ENCODE measurements at regions not wholly inside any gene's neighbourhood (a gene's known extent, or its start where the extent isn't known, plus 50 kb on each side); places are given as distances from the start of the nearest gene placed in this dataset.

GRCh38 chr2:52955079-52955478 is 812.5 kb upstream of the CHAC2 start:
- 98% methylated on average over 5 of the region's 5 CpGs for WGBS (ENCODE audit: insufficient coverage)
- Histone ChIP-seq H3K4me1 (ENCODE audit: control extremely low read depth in 1 of 4, control insufficient read depth in 4 of 4, insufficient read depth in 4 of 4, low read length in 3 of 4) (peaks cover 0 to 2% (median under 1%) of the 10 kb centered on the region in 4 experiments), H3K27me3 (replicated peaks in 2 of 5; ENCODE audit: control insufficient read depth in 4 of 5, insufficient read depth in 5 of 5, low read length in 4 of 5) (no peaks in the 10 kb centered on the region), H3K27ac (ENCODE audit: insufficient read depth in 1 of 2, low read depth in 1 of 2, low read length in 2 of 2, poor library complexity in 1 of 2, severe bottlenecking in 2 of 2) (no peak overlapping the region), H3K4me3 (ENCODE audit: control insufficient read depth in 1 of 7, extremely low read depth in 1 of 7, insufficient read depth in 4 of 7, low read depth in 2 of 7, low read length in 6 of 7) (no peak overlapping the region), H3K36me3 (ENCODE audit: control insufficient read depth in 4 of 4, insufficient read depth in 4 of 4, low read length in 3 of 4) (no peaks in the 10 kb centered on the region), H3K9me3 (ENCODE audit: control extremely low read depth in 1 of 5, control insufficient read depth in 4 of 5, insufficient read depth in 2 of 5, low read depth in 1 of 5, low read length in 4 of 5) (no peaks in the 10 kb centered on the region)
- ChIA-PET POLR2A (no interaction called here), CTCF (no interaction called here)
- DNase-seq = no peak

GRCh38 chr2:52940101-52940500 is 827.5 kb upstream of the CHAC2 start:
- H3K27me3 ChIP-seq (replicated peaks in 2 of 5; ENCODE audit: control insufficient read depth in 4 of 5, insufficient read depth in 5 of 5, low read length in 4 of 5) = no peaks in the 10 kb centered on the region
- no peaks in the 10 kb centered on the region for H3K9me3 ChIP-seq (ENCODE audit: control extremely low read depth in 1 of 5, control insufficient read depth in 4 of 5, insufficient read depth in 2 of 5, low read depth in 1 of 5, low read length in 4 of 5)
- WGBS (ENCODE audit: insufficient coverage) = 86% methylated on average over 1 of the region's 2 CpGs
- DNase-seq = no peak
- peaks cover 0 to 7% (median 0%) of the 10 kb centered on the region in 4 experiments for H3K4me1 ChIP-seq (ENCODE audit: control extremely low read depth in 1 of 4, control insufficient read depth in 4 of 4, insufficient read depth in 4 of 4, low read length in 3 of 4)
- POLR2A ChIA-PET = no interaction called here
- no peak overlapping the region for H3K27ac ChIP-seq (ENCODE audit: insufficient read depth in 1 of 2, low read depth in 1 of 2, low read length in 2 of 2, poor library complexity in 1 of 2, severe bottlenecking in 2 of 2)
- no peak overlapping the region for H3K4me3 ChIP-seq (ENCODE audit: control insufficient read depth in 1 of 7, extremely low read depth in 1 of 7, insufficient read depth in 4 of 7, low read depth in 2 of 7, low read length in 6 of 7)
- no peaks in the 10 kb centered on the region for H3K36me3 ChIP-seq (ENCODE audit: control insufficient read depth in 4 of 4, insufficient read depth in 4 of 4, low read length in 3 of 4)
- CTCF ChIA-PET = no interaction called here

GRCh38 chr2:52939250-52939649 is 828.4 kb upstream of the CHAC2 start:
- no peaks in the 10 kb centered on the region for H3K9me3 ChIP-seq (ENCODE audit: control extremely low read depth in 1 of 5, control insufficient read depth in 4 of 5, insufficient read depth in 2 of 5, low read depth in 1 of 5, low read length in 4 of 5)
- H3K4me3 ChIP-seq (ENCODE audit: control insufficient read depth in 1 of 7, extremely low read depth in 1 of 7, insufficient read depth in 4 of 7, low read depth in 2 of 7, low read length in 6 of 7) = no peak overlapping the region
- no peaks in the 10 kb centered on the region for H3K36me3 ChIP-seq (ENCODE audit: control insufficient read depth in 4 of 4, insufficient read depth in 4 of 4, low read length in 3 of 4)
- WGBS (ENCODE audit: insufficient coverage) = 100% methylated on average over 1 of the region's 2 CpGs
- DNase-seq = no peak
- POLR2A ChIA-PET = no interaction called here
- H3K27ac ChIP-seq (ENCODE audit: insufficient read depth in 1 of 2, low read depth in 1 of 2, low read length in 2 of 2, poor library complexity in 1 of 2, severe bottlenecking in 2 of 2) = no peak overlapping the region
- peaks cover 0 to 7% (median 0%) of the 10 kb centered on the region in 4 experiments for H3K4me1 ChIP-seq (ENCODE audit: control extremely low read depth in 1 of 4, control insufficient read depth in 4 of 4, insufficient read depth in 4 of 4, low read length in 3 of 4)
- CTCF ChIA-PET = interaction anchor here (1.1 kb wide), 1 partner anchor 247 kb away, joined by 3 read pairs; no protein-coding TSS in a partner anchor
- no peaks in the 10 kb centered on the region for H3K27me3 ChIP-seq (replicated peaks in 2 of 5; ENCODE audit: control insufficient read depth in 4 of 5, insufficient read depth in 5 of 5, low read length in 4 of 5)

- H3K27ac ChIP-seq (ENCODE audit: insufficient read depth in 1 of 2, low read depth in 1 of 2, low read length in 2 of 2, poor library complexity in 1 of 2, severe bottlenecking in 2 of 2) = no peak overlapping the region
- ChIA-PET POLR2A (no interaction called here), CTCF (no interaction called here)
- H3K4me3 ChIP-seq (ENCODE audit: control insufficient read depth in 1 of 7, extremely low read depth in 1 of 7, insufficient read depth in 4 of 7, low read depth in 2 of 7, low read length in 6 of 7) = no peak overlapping the region
- no peaks in the 10 kb centered on the region for H3K36me3 ChIP-seq (ENCODE audit: control insufficient read depth in 4 of 4, insufficient read depth in 4 of 4, low read length in 3 of 4)
- DNase-seq = peak in 2 of 3 donors; percentile 7 to 8
- peaks cover 0 to 7% (median 0%) of the 10 kb centered on the region in 4 experiments for H3K4me1 ChIP-seq (ENCODE audit: control extremely low read depth in 1 of 4, control insufficient read depth in 4 of 4, insufficient read depth in 4 of 4, low read length in 3 of 4)
- H3K9me3 ChIP-seq (ENCODE audit: control extremely low read depth in 1 of 5, control insufficient read depth in 4 of 5, insufficient read depth in 2 of 5, low read depth in 1 of 5, low read length in 4 of 5) = no peaks in the 10 kb centered on the region
- no CpG with 5 or more reads among the region's 4 CpGs for WGBS (ENCODE audit: insufficient coverage)
- no peaks in the 10 kb centered on the region for H3K27me3 ChIP-seq (replicated peaks in 2 of 5; ENCODE audit: control insufficient read depth in 4 of 5, insufficient read depth in 5 of 5, low read length in 4 of 5)
Measured at GRCh38 chr2:52936029-52936428, 831.6 kb upstream of the CHAC2 start.

GRCh38 chr2:52934920-52935640 is 832.5 kb upstream of the CHAC2 start:
- H3K36me3 ChIP-seq (ENCODE audit: control insufficient read depth in 4 of 4, insufficient read depth in 4 of 4, low read length in 3 of 4) = no peaks in the 10 kb centered on the region
- no CpG with 5 or more reads among the region's 3 CpGs for WGBS (ENCODE audit: insufficient coverage)
- H3K4me1 ChIP-seq (ENCODE audit: control extremely low read depth in 1 of 4, control insufficient read depth in 4 of 4, insufficient read depth in 4 of 4, low read length in 3 of 4) = peaks cover 0 to 7% (median 0%) of the 10 kb centered on the region in 4 experiments
- no peak overlapping the region for H3K27ac ChIP-seq (ENCODE audit: insufficient read depth in 1 of 2, low read depth in 1 of 2, low read length in 2 of 2, poor library complexity in 1 of 2, severe bottlenecking in 2 of 2)
- peak in 2 of 3 donors; percentile 9 to 11 for DNase-seq
- H3K4me3 ChIP-seq (ENCODE audit: control insufficient read depth in 1 of 7, extremely low read depth in 1 of 7, insufficient read depth in 4 of 7, low read depth in 2 of 7, low read length in 6 of 7) = peak overlapping the region in 1 of 7 experiments; percentile 61
- no peaks in the 10 kb centered on the region for H3K9me3 ChIP-seq (ENCODE audit: control extremely low read depth in 1 of 5, control insufficient read depth in 4 of 5, insufficient read depth in 2 of 5, low read depth in 1 of 5, low read length in 4 of 5)
- H3K27me3 ChIP-seq (replicated peaks in 2 of 5; ENCODE audit: control insufficient read depth in 4 of 5, insufficient read depth in 5 of 5, low read length in 4 of 5) = no peaks in the 10 kb centered on the region
- CTCF ChIA-PET = no interaction called here
- POLR2A ChIA-PET = interaction anchor here (0.6 kb wide), 1 partner anchor 1237 kb away, joined by 3 read pairs; no protein-coding TSS in a partner anchor

GRCh38 chr2:52934323-52934898 is 833.2 kb upstream of the CHAC2 start:
- WGBS (ENCODE audit: insufficient coverage) = no CpG with 5 or more reads among the region's 3 CpGs
- H3K27me3 ChIP-seq (replicated peaks in 2 of 5; ENCODE audit: control insufficient read depth in 4 of 5, insufficient read depth in 5 of 5, low read length in 4 of 5) = no peaks in the 10 kb centered on the region
- H3K4me3 ChIP-seq (ENCODE audit: control insufficient read depth in 1 of 7, extremely low read depth in 1 of 7, insufficient read depth in 4 of 7, low read depth in 2 of 7, low read length in 6 of 7) = no peak overlapping the region
- POLR2A ChIA-PET = interaction anchor here (0.6 kb wide), 1 partner anchor 1236 kb away, joined by 3 read pairs; no protein-coding TSS in a partner anchor
- H3K4me1 ChIP-seq (ENCODE audit: control extremely low read depth in 1 of 4, control insufficient read depth in 4 of 4, insufficient read depth in 4 of 4, low read length in 3 of 4) = peaks cover 0 to 7% (median 0%) of the 10 kb centered on the region in 4 experiments
- no peak for DNase-seq
- no peak overlapping the region for H3K27ac ChIP-seq (ENCODE audit: insufficient read depth in 1 of 2, low read depth in 1 of 2, low read length in 2 of 2, poor library complexity in 1 of 2, severe bottlenecking in 2 of 2)
- H3K9me3 ChIP-seq (ENCODE audit: control extremely low read depth in 1 of 5, control insufficient read depth in 4 of 5, insufficient read depth in 2 of 5, low read depth in 1 of 5, low read length in 4 of 5) = no peaks in the 10 kb centered on the region
- CTCF ChIA-PET = no interaction called here
- no peaks in the 10 kb centered on the region for H3K36me3 ChIP-seq (ENCODE audit: control insufficient read depth in 4 of 4, insufficient read depth in 4 of 4, low read length in 3 of 4)

GRCh38 chr2:52933878-52934277 is 833.7 kb upstream of the CHAC2 start:
- no peak overlapping the region for H3K4me3 ChIP-seq (ENCODE audit: control insufficient read depth in 1 of 7, extremely low read depth in 1 of 7, insufficient read depth in 4 of 7, low read depth in 2 of 7, low read length in 6 of 7)
- WGBS (ENCODE audit: insufficient coverage) = no CpG with 5 or more reads among the region's 2 CpGs
- H3K27me3 ChIP-seq (replicated peaks in 2 of 5; ENCODE audit: control insufficient read depth in 4 of 5, insufficient read depth in 5 of 5, low read length in 4 of 5) = no peaks in the 10 kb centered on the region
- POLR2A ChIA-PET = no interaction called here
- H3K9me3 ChIP-seq (ENCODE audit: control extremely low read depth in 1 of 5, control insufficient read depth in 4 of 5, insufficient read depth in 2 of 5, low read depth in 1 of 5, low read length in 4 of 5) = no peaks in the 10 kb centered on the region
- CTCF ChIA-PET = interaction anchor here (0.6 kb wide), 1 partner anchor 83 kb away, joined by 4 read pairs; no protein-coding TSS in a partner anchor
- no peak overlapping the region for H3K27ac ChIP-seq (ENCODE audit: insufficient read depth in 1 of 2, low read depth in 1 of 2, low read length in 2 of 2, poor library complexity in 1 of 2, severe bottlenecking in 2 of 2)
- peaks cover 0 to 7% (median 0%) of the 10 kb centered on the region in 4 experiments for H3K4me1 ChIP-seq (ENCODE audit: control extremely low read depth in 1 of 4, control insufficient read depth in 4 of 4, insufficient read depth in 4 of 4, low read length in 3 of 4)
- no peak for DNase-seq
- H3K36me3 ChIP-seq (ENCODE audit: control insufficient read depth in 4 of 4, insufficient read depth in 4 of 4, low read length in 3 of 4) = no peaks in the 10 kb centered on the region

All from common myeloid progenitor, CD34-positive (primary cell).